CD8-positive, alpha-beta memory T cell (primary cell): ENCODE measurements at regions not wholly inside any gene's neighbourhood (a gene's known extent, or its start where the extent isn't known, plus 50 kb on each side); places are given as distances from the start of the nearest gene placed in this dataset.

ENCODE experiments used
- CTCF ChIA-PET: fragments of 350-600 bp; sonication (Branson Sonifier 250); formaldehyde crosslinking; loops from one replicate; lab custom pipeline; 2021; ENCODE audit warnings: antibody characterized with exemption; lab: Charles Lee
- POLR2A ChIA-PET: fragments of 350-600 bp; sonication (Branson Sonifier 250); formaldehyde crosslinking; loops from one replicate; lab custom pipeline; 2021; ENCODE audit warnings: antibody characterized with exemption; lab: Charles Lee
- DNase-seq, 5 donors: peaks; one replicate each; pipeline versions ENCODE4 v3.0.0 to v3.0.0-alpha.2; 2020 to 2022; ENCODE audit warnings: mixed read lengths in 1 of 5
- H3K27ac ChIP-seq: one replicate; pipeline ENCODE4 v1.7.0; 2013; ENCODE audit warnings: low read depth, mild to moderate bottlenecking, low read length, moderate library complexity
- H3K27me3 ChIP-seq: 2 replicates; pipeline ENCODE4 v1.7.0; 2013; ENCODE audit warnings: low read length, mild to moderate bottlenecking; ENCODE audit not compliant: insufficient read depth, poor library complexity, severe bottlenecking
- H3K36me3 ChIP-seq: 2 replicates; pipeline ENCODE4 v1.7.0; 2013; ENCODE audit warnings: mild to moderate bottlenecking, low read length, moderate library complexity; ENCODE audit not compliant: insufficient read depth
- H3K4me1 ChIP-seq: 2 replicates; pipeline ENCODE4 v1.7.0; 2013; ENCODE audit warnings: mild to moderate bottlenecking, low read length, moderate library complexity; ENCODE audit not compliant: insufficient read depth
- H3K4me3 ChIP-seq: 2 replicates; pipeline ENCODE4 v1.7.0; 2013; ENCODE audit warnings: mild to moderate bottlenecking, low read length
- H3K9me3 ChIP-seq: 2 replicates; pipeline ENCODE4 v1.7.0; 2013; ENCODE audit warnings: mild to moderate bottlenecking, low read length
- H3K27ac Mint-ChIP-seq, 8 donors: one replicate each; pipeline ENCODE4 v1.8.0; 2020 to 2021; ENCODE audit warnings: mixed read lengths in 8 of 8, mild to moderate bottlenecking in 6 of 8, inconsistent platforms in 3 of 8, moderate library complexity in 3 of 8
- H3K27me3 Mint-ChIP-seq, 2 donors: one replicate each; pipeline ENCODE4 v1.8.0; 2020 to 2021; ENCODE audit warnings: mixed read lengths in 2 of 2, mild to moderate bottlenecking in 1 of 2, moderate library complexity in 1 of 2
- H3K36me3 Mint-ChIP-seq, 3 donors: one replicate each; pipeline ENCODE4 v1.8.0; 2020 to 2021; ENCODE audit warnings: mixed read lengths in 3 of 3, inconsistent platforms in 1 of 3, mild to moderate bottlenecking in 1 of 3
- H3K4me1 Mint-ChIP-seq, 3 donors: one replicate each; pipeline ENCODE4 v1.8.0; 2020 to 2021; ENCODE audit warnings: mixed read lengths in 3 of 3, inconsistent platforms in 1 of 3, mild to moderate bottlenecking in 1 of 3
- H3K4me3 Mint-ChIP-seq, 7 donors: one replicate each; pipeline ENCODE4 v1.8.0; 2020 to 2021; ENCODE audit warnings: mixed read lengths in 7 of 7, mild to moderate bottlenecking in 6 of 7, moderate library complexity in 4 of 7, inconsistent platforms in 2 of 7
- H3K9me3 Mint-ChIP-seq, 5 donors: one replicate each; pipeline ENCODE4 v1.8.0; 2020 to 2022; ENCODE audit warnings: mixed read lengths in 5 of 5, mild to moderate bottlenecking in 3 of 5, moderate library complexity in 2 of 5, inconsistent platforms in 1 of 5

- Histone ChIP-seq H3K27me3 (no peaks in the 10 kb centered on the region), H3K9me3 (no peaks in the 10 kb centered on the region), H3K36me3 (no peaks in the 10 kb centered on the region), H3K27ac (no peak overlapping the region), H3K4me1 (no peaks in the 10 kb centered on the region), H3K4me3 (no peak overlapping the region)
- POLR2A ChIA-PET, result no interaction called here
- Mint-ChIP-seq H3K27ac (no peak overlapping the region), H3K4me3 (no peak overlapping the region), H3K9me3 (no peaks in the 10 kb centered on the region), H3K27me3 (peaks cover 1 to 8% of the 10 kb centered on the region in 2 donors), H3K36me3 (no peaks in the 10 kb centered on the region), H3K4me1 (peaks cover 0 to 4% (median 1%) of the 10 kb centered on the region in 3 donors)
- DNase-seq, result no peak
- CTCF ChIA-PET, result interaction anchor here (1.0 kb wide), 1 partner anchor 9 kb away, joined by 3 read pairs; no protein-coding TSS in a partner anchor
Measured at GRCh38 chr18:22108674-22109073, 60.7 kb upstream of the GATA6 start.

DNA sequence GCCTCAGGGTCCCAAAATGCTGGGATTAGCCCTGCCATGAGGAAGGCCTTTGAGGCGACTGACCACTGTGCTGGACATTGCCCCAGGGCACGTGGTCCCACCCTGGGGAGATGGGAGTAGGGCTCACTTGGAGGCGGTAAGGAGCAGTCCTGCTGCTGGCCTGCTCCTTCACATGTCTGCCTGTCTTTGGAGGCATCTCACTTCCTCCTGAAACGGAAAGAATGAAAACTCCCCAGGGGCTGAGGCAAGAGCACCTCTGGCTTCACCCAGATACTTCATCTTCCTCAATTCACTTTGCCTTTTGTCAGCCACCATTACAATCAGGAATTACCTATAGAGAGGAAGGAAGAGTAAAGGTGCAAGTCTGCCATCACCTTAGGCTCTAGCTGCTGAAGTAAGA, 59.9 kb upstream of the GATA6 start:
- no peaks in the 10 kb centered on the region for H3K27me3 ChIP-seq
- H3K4me3 Mint-ChIP-seq, result no peak overlapping the region

GRCh38 chr18:22110461-22110924, 58.9 kb upstream of the GATA6 start:
- no peaks in the 10 kb centered on the region for H3K4me1 ChIP-seq
- POLR2A ChIA-PET, result no interaction called here
- Mint-ChIP-seq H3K9me3 (no peaks in the 10 kb centered on the region), H3K4me3 (no peak overlapping the region), H3K4me1 (no peaks in the 10 kb centered on the region), H3K27ac (no peak overlapping the region), H3K36me3 (no peaks in the 10 kb centered on the region), H3K27me3 (peaks cover 3 to 5% of the 10 kb centered on the region in 2 donors)
- CTCF ChIA-PET, result no interaction called here
- no peaks in the 10 kb centered on the region for H3K9me3 ChIP-seq
- H3K27ac ChIP-seq, result no peak overlapping the region
- H3K4me3 ChIP-seq, result no peak overlapping the region
- no peaks in the 10 kb centered on the region for H3K27me3 ChIP-seq
- H3K36me3 ChIP-seq, result no peaks in the 10 kb centered on the region
- DNase-seq, result no peak

More for the DNA sequence above, 59.9 kb upstream of the GATA6 start:
- POLR2A ChIA-PET, result no interaction called here
- H3K36me3 Mint-ChIP-seq, result no peaks in the 10 kb centered on the region
- no peaks in the 10 kb centered on the region for H3K9me3 ChIP-seq
- no peaks in the 10 kb centered on the region for H3K4me1 Mint-ChIP-seq
- CTCF ChIA-PET, result no interaction called here
- H3K4me1 ChIP-seq, result no peaks in the 10 kb centered on the region
- no peak for DNase-seq
- no peak overlapping the region for H3K27ac ChIP-seq
- H3K9me3 Mint-ChIP-seq, result no peaks in the 10 kb centered on the region
- H3K27ac Mint-ChIP-seq, result peak overlapping the region in 1 of 8 donors; percentile 23
- no peaks in the 10 kb centered on the region for H3K36me3 ChIP-seq
- peaks cover 1 to 3% of the 10 kb centered on the region in 2 donors for H3K27me3 Mint-ChIP-seq
- H3K4me3 ChIP-seq, result no peak overlapping the region

GRCh38 chr18:22112215-22112614, 57.2 kb upstream of the GATA6 start:
- H3K27me3 Mint-ChIP-seq, result peaks cover 5 to 6% of the 10 kb centered on the region in 2 donors
- POLR2A ChIA-PET, result no interaction called here
- H3K27ac Mint-ChIP-seq, result no peak overlapping the region

GRCh38 chr18:22113144-22113844, 56.1 kb upstream of the GATA6 start:
- peaks cover 5 to 6% of the 10 kb centered on the region in 2 donors for H3K27me3 Mint-ChIP-seq
- Histone ChIP-seq H3K4me1 (no peaks in the 10 kb centered on the region), H3K27me3 (no peaks in the 10 kb centered on the region), H3K4me3 (no peak overlapping the region), H3K36me3 (no peaks in the 10 kb centered on the region), H3K27ac (no peak overlapping the region), H3K9me3 (no peaks in the 10 kb centered on the region)
- ChIA-PET POLR2A (no interaction called here), CTCF (no interaction called here)
- no peak overlapping the region for H3K4me3 Mint-ChIP-seq
- H3K36me3 Mint-ChIP-seq, result no peaks in the 10 kb centered on the region
- H3K9me3 Mint-ChIP-seq, result no peaks in the 10 kb centered on the region
- no peaks in the 10 kb centered on the region for H3K4me1 Mint-ChIP-seq
- no peak for DNase-seq
- peak overlapping the region in 1 of 8 donors; percentile 2 for H3K27ac Mint-ChIP-seq

More at GRCh38 chr18:22112215-22112614, 57.2 kb upstream of the GATA6 start:
- Histone ChIP-seq H3K36me3 (no peaks in the 10 kb centered on the region), H3K4me1 (no peaks in the 10 kb centered on the region), H3K4me3 (no peak overlapping the region), H3K27me3 (no peaks in the 10 kb centered on the region), H3K27ac (no peak overlapping the region), H3K9me3 (no peaks in the 10 kb centered on the region)
- CTCF ChIA-PET, result no interaction called here
- Mint-ChIP-seq H3K4me1 (no peaks in the 10 kb centered on the region), H3K9me3 (no peaks in the 10 kb centered on the region), H3K4me3 (no peak overlapping the region), H3K36me3 (no peaks in the 10 kb centered on the region)
- DNase-seq, result no peak

GRCh38 chr18:22114526-22115321, 54.7 kb upstream of the GATA6 start:
- no peak for DNase-seq
- Mint-ChIP-seq H3K4me1 (no peaks in the 10 kb centered on the region), H3K9me3 (no peaks in the 10 kb centered on the region), H3K27me3 (peaks cover 5% of the 10 kb centered on the region in 2 donors), H3K36me3 (no peaks in the 10 kb centered on the region), H3K4me3 (no peak overlapping the region), H3K27ac (peak overlapping the region in 1 of 8 donors; percentile 47)
- H3K4me1 ChIP-seq, result no peaks in the 10 kb centered on the region
- H3K27ac ChIP-seq, result no peak overlapping the region
- CTCF ChIA-PET, result no interaction called here
- no peaks in the 10 kb centered on the region for H3K27me3 ChIP-seq
- no peaks in the 10 kb centered on the region for H3K36me3 ChIP-seq
- POLR2A ChIA-PET, result no interaction called here
- H3K4me3 ChIP-seq, result no peak overlapping the region
- H3K9me3 ChIP-seq, result no peaks in the 10 kb centered on the region

- Mint-ChIP-seq H3K4me1 (no peaks in the 10 kb centered on the region), H3K9me3 (no peaks in the 10 kb centered on the region), H3K27ac (no peak overlapping the region), H3K4me3 (no peak overlapping the region), H3K27me3 (peaks cover 3 to 5% of the 10 kb centered on the region in 2 donors), H3K36me3 (no peaks in the 10 kb centered on the region)
- Histone ChIP-seq H3K27me3 (no peaks in the 10 kb centered on the region), H3K27ac (no peak overlapping the region), H3K36me3 (no peaks in the 10 kb centered on the region), H3K9me3 (no peaks in the 10 kb centered on the region), H3K4me3 (no peak overlapping the region), H3K4me1 (no peaks in the 10 kb centered on the region)
- CTCF ChIA-PET, result no interaction called here
- DNase-seq, result no peak
- POLR2A ChIA-PET, result no interaction called here
Measured at GRCh38 chr18:22115573-22115972, 53.8 kb upstream of the GATA6 start.
